ENCODE measurements at regions not wholly inside any gene's neighbourhood (a gene's known extent, or its start where the extent isn't known, plus 50 kb on each side); places are given as distances from the start of the nearest gene placed in this dataset.

DNA sequence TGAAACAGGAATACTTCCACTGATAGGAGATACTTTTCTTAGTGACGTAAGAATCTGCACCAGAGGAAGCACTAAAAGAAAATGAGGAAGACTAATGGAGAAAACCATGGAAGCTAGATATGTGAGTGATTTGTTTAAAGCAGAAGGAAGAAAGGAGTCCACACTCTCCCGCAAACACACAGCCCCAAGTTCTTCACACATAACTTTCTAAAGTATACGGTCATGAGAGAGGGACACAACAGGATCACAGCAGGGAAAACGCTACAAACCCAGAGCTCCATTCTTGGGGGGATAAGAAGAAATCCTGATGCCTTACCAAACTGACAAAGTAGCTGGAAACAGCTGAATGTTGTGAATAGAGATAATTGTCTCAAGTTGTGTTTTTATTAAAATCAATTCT, 222.2 kb upstream of the TMEM161B start:
- no peak for DNase-seq (ENCODE audit: low read depth)
- TF ChIP-seq, protein P1, sequence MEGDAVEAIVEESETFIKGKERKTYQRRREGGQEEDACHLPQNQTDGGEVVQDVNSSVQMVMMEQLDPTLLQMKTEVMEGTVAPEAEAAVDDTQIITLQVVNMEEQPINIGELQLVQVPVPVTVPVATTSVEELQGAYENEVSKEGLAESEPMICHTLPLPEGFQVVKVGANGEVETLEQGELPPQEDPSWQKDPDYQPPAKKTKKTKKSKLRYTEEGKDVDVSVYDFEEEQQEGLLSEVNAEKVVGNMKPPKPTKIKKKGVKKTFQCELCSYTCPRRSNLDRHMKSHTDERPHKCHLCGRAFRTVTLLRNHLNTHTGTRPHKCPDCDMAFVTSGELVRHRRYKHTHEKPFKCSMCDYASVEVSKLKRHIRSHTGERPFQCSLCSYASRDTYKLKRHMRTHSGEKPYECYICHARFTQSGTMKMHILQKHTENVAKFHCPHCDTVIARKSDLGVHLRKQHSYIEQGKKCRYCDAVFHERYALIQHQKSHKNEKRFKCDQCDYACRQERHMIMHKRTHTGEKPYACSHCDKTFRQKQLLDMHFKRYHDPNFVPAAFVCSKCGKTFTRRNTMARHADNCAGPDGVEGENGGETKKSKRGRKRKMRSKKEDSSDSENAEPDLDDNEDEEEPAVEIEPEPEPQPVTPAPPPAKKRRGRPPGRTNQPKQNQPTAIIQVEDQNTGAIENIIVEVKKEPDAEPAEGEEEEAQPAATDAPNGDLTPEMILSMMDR (IDR thresholded peaks at IDR 0.05; ENCODE audit: insufficient read depth, low read depth, low read length), result no peak

DNA sequence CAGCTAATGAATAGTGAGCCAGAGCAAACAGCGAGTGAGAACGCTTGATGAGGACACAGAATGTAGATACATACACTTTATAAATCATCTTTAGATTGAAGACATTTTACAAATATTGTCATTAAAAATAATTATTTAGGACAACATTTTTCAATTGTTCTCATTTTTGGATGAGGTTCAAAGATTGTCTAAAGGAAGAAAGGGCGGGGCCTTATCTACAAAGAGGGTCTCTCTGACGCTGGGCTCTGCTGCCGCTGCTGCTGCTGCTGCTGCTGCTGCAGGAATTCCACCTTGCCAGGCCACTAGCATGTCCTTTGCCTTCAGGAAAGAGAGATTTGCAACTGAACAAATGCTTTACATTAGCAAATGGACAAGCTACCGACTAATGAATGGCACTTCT, 220.7 kb upstream of the TMEM161B start:
- TF ChIP-seq, protein P1 (IDR thresholded peaks at IDR 0.05; ENCODE audit: insufficient read depth, low read depth, low read length), result no peak
- H3K4me3 ChIP-seq (ENCODE audit: low read depth, low read length), result no peak overlapping the region
- DNase-seq (ENCODE audit: low read depth), result no peak

More for the DNA sequence above, 222.2 kb upstream of the TMEM161B start:
- H3K4me3 ChIP-seq (ENCODE audit: low read depth, low read length), result no peak overlapping the region

DNA sequence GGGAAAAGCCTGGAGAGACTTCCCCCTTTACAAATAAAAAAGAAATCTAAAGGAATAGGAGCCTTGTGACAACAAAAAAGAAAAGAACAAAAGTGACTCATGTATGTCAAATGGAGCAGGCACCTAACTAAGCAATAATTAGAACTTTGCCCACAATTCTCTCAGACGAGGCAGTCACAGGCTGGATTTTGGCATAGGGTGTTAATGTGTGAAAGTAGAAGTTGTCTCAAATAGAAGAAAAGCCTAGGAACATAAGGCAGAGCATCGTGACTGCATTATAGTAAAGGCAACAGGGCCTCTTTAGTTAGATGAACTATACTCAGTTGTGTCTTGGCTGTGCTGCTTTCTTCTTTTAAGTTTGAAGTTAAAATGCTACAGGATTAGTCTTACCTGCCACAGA, 219.9 kb upstream of the TMEM161B start:
- no peak for DNase-seq (ENCODE audit: low read depth)
- TF ChIP-seq, protein P1 (IDR thresholded peaks at IDR 0.05; ENCODE audit: insufficient read depth, low read depth, low read length), result no peak
- H3K4me3 ChIP-seq (ENCODE audit: low read depth, low read length), result no peak overlapping the region

DNA sequence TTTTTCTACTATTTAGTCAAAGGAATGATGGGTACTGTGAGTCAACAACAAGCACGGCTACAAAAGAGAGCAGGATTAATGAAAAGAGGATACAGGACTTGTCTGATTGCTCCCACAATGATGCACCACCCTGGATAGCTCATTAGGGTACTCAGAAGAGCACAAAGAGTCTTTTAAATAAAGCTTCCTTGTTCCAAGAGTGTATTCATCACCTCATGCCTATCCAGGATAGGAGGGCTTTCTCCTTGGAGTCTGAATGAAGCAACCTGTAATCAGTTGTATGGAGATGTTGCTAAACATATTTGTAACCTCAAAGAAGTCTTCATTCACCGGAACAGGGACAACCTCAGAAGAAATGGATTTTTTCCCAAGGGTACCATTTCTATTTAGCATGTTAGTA, 219.5 kb upstream of the TMEM161B start:
- TF ChIP-seq, protein P1 (IDR thresholded peaks at IDR 0.05; ENCODE audit: insufficient read depth, low read depth, low read length), result no peak
- no peak overlapping the region for H3K4me3 ChIP-seq (ENCODE audit: low read depth, low read length)
- DNase-seq (ENCODE audit: low read depth), result no peak

DNA sequence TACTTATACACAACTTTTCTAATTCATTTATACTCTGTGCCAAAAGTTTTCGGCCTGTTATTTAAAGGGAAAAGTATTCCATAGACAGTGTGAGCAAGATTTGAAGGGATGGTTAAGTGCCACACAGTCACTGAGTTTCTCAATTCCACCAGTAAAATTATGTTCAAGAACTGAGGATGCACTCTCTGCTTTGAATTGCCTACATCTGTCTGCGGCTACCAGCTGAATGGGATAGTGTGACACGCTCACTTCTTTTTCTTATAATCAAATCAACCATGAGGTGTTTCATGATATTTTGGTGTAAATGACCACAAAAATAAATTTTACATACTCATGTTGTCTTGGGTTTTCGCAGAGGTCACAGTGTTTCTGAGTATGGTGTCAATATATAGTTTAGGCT, 218.4 kb upstream of the TMEM161B start:
- no peak for DNase-seq (ENCODE audit: low read depth)
- TF ChIP-seq, protein P1 (IDR thresholded peaks at IDR 0.05; ENCODE audit: insufficient read depth, low read depth, low read length), result no peak
- no peak overlapping the region for H3K4me3 ChIP-seq (ENCODE audit: low read depth, low read length)

DNA sequence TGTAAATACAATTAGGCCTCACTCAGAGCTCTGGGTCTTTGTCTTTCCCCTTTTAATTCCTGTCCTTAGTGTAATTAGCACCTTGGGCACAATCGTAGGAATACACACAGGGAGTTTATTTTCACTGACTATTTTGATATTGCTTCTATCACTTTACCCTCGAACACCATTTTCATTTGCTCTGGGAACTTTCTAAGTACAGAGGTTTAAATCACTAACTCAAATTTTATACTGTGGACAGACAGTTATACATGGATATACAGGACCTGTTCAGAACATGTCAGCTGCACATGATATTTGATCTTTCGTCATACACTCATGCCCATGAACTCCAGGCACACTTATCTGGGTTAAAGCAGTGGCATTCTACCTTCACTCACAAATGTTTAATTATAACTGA, 217.8 kb upstream of the TMEM161B start:
- TF ChIP-seq, protein P1 (IDR thresholded peaks at IDR 0.05; ENCODE audit: insufficient read depth, low read depth, low read length), result no peak
- H3K4me3 ChIP-seq (ENCODE audit: low read depth, low read length), result no peak overlapping the region
- no peak for DNase-seq (ENCODE audit: low read depth)

DNA sequence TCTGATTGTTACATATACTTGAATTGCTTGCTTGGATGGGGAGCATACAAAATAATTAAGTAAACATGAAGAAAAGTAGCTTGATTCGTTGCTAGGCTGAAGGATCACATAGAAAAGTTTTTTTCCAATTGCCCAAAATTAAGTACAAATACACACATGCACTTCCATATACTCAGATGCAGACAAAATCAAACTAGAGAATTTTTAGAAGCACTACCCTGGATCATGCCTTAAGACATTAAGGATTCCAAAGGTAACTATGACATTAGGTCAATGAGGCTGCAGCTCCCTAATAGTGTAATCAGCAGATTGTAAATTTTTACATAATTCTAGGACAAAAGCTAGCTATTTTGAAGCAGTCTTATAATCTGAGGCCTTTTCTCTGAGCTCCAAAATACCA, 216.9 kb upstream of the TMEM161B start:
- H3K4me3 ChIP-seq (ENCODE audit: low read depth, low read length), result no peak overlapping the region
- no peak for DNase-seq (ENCODE audit: low read depth)
- TF ChIP-seq, protein P1 (IDR thresholded peaks at IDR 0.05; ENCODE audit: insufficient read depth, low read depth, low read length), result no peak

Measured in fibroblast of villous mesenchyme (primary cell).